ENCODE measurements at regions not wholly inside any gene's neighbourhood (a gene's known extent, or its start where the extent isn't known, plus 50 kb on each side); places are given as distances from the start of the nearest gene placed in this dataset.

GRCh38 chr4:34878961-34879360 is 1365.4 kb downstream of the ARAP2 start:
- 65% methylated on average over 2 of the region's 2 CpGs for WGBS
- Histone ChIP-seq H3K36me3 (no peaks in the 10 kb centered on the region), H3K27ac (replicated peaks in 1 of 4) (no peak overlapping the region), H3K9me3 (peaks cover 0 to 7% (median 2%) of the 10 kb centered on the region in 4 donors), H3K4me1 (no peaks in the 10 kb centered on the region), H3K27me3 (no peaks in the 10 kb centered on the region), H3K4me3 (no peak overlapping the region)
- TF ChIP-seq POLR2AphosphoS5 (IDR thresholded peaks at IDR 0.05): no peak
- no peak for TF ChIP-seq POLR2A (IDR thresholded peaks at IDR 0.05; ENCODE audit: low read depth)
- TF ChIP-seq EP300 (IDR thresholded peaks at IDR 0.05): no peak
- no peak for TF ChIP-seq CTCF (IDR thresholded peaks at IDR 0.05)
- no peak for DNase-seq (ENCODE audit: extremely low spot score)
- intact Hi-C loops (cut with DNase I): no loop called here

GRCh38 chr4:34880246-34880645 is 1364.1 kb downstream of the ARAP2 start:
- intact Hi-C loops (cut with DNase I): no loop called here
- Histone ChIP-seq H3K4me1 (no peaks in the 10 kb centered on the region), H3K27me3 (no peaks in the 10 kb centered on the region), H3K27ac (replicated peaks in 1 of 4) (no peak overlapping the region), H3K4me3 (no peak overlapping the region), H3K36me3 (no peaks in the 10 kb centered on the region), H3K9me3 (no peaks in the 10 kb centered on the region)
- WGBS: 82% methylated on average over 2 of the region's 2 CpGs
- no peak for TF ChIP-seq POLR2AphosphoS5 (IDR thresholded peaks at IDR 0.05)
- no peak for DNase-seq (ENCODE audit: extremely low spot score)

- WGBS: 92% methylated on average over 1 of the region's 1 CpG
- intact Hi-C loops (cut with DNase I): no loop called here
- Histone ChIP-seq H3K36me3 (no peaks in the 10 kb centered on the region), H3K9me3 (no peaks in the 10 kb centered on the region), H3K27ac (replicated peaks in 1 of 4) (no peak overlapping the region), H3K27me3 (no peaks in the 10 kb centered on the region), H3K4me1 (no peaks in the 10 kb centered on the region), H3K4me3 (no peak overlapping the region)
- TF ChIP-seq POLR2A (IDR thresholded peaks at IDR 0.05; ENCODE audit: low read depth) (no peak), CTCF (IDR thresholded peaks at IDR 0.05) (no peak), POLR2AphosphoS5 (IDR thresholded peaks at IDR 0.05) (no peak), EP300 (IDR thresholded peaks at IDR 0.05) (no peak)
- DNase-seq (ENCODE audit: extremely low spot score): no peak
Measured at GRCh38 chr4:34891892-34892291, 1352.4 kb downstream of the ARAP2 start.

GRCh38 chr4:34893382-34893781 is 1350.9 kb downstream of the ARAP2 start:
- intact Hi-C loops (cut with DNase I): no loop called here
- 69% methylated on average over 3 of the region's 3 CpGs for WGBS
- no peaks in the 10 kb centered on the region for H3K36me3 ChIP-seq

GRCh38 chr4:34920032-34920431 is 1324.3 kb downstream of the ARAP2 start:
- WGBS: 87% methylated on average over 2 of the region's 2 CpGs
- Histone ChIP-seq H3K9me3 (no peaks in the 10 kb centered on the region), H3K36me3 (no peaks in the 10 kb centered on the region), H3K4me1 (no peaks in the 10 kb centered on the region), H3K27ac (replicated peaks in 1 of 4) (no peak overlapping the region), H3K4me3 (no peak overlapping the region), H3K27me3 (no peaks in the 10 kb centered on the region)
- TF ChIP-seq EP300 (IDR thresholded peaks at IDR 0.05): no peak
- no peak for TF ChIP-seq POLR2A (IDR thresholded peaks at IDR 0.05; ENCODE audit: low read depth)
- no peak for TF ChIP-seq CTCF (IDR thresholded peaks at IDR 0.05)
- no peak for TF ChIP-seq POLR2AphosphoS5 (IDR thresholded peaks at IDR 0.05)
- no peak for DNase-seq (ENCODE audit: extremely low spot score)
- intact Hi-C loops (cut with DNase I): no loop called here

More at GRCh38 chr4:34893382-34893781, 1350.9 kb downstream of the ARAP2 start:
- no peak for DNase-seq (ENCODE audit: extremely low spot score)
- Histone ChIP-seq H3K4me3 (no peak overlapping the region), H3K27ac (replicated peaks in 1 of 4) (no peak overlapping the region), H3K9me3 (no peaks in the 10 kb centered on the region), H3K27me3 (no peaks in the 10 kb centered on the region), H3K4me1 (no peaks in the 10 kb centered on the region)
- TF ChIP-seq POLR2A (IDR thresholded peaks at IDR 0.05; ENCODE audit: low read depth): no peak
- no peak for TF ChIP-seq POLR2AphosphoS5 (IDR thresholded peaks at IDR 0.05)
- TF ChIP-seq EP300 (IDR thresholded peaks at IDR 0.05): no peak
- no peak for TF ChIP-seq CTCF (IDR thresholded peaks at IDR 0.05)
